ENCODE measurements at regions not wholly inside any gene's neighbourhood (a gene's known extent, or its start where the extent isn't known, plus 50 kb on each side); places are given as distances from the start of the nearest gene placed in this dataset.
A peak's percentile ranks its signal among the peaks of the same experiment; 100 is the strongest.

DNA sequence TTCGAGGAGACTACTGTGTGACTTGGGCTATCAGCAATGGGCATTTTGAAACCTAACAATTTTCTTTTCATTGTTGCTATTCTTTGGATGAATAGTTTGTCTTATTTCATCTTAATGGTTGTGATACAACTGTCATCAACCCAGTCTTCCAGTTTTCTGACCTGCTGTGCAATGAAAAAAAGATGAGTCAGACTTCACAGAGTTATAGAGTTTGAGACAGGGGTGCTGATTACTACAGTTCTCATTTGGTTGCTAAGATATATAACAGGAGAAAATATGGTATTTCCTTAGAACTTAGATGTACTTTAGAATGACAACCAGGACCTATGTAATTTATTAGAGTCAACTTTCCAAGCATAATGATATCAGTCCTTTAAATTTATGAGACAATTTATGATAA, 564.4 kb upstream of the NUDT12 start:
- Histone ChIP-seq H3K18ac (ENCODE audit: low read length) (no peak overlapping the region), H3K27me3 (ENCODE audit: insufficient read depth, low read length, poor library complexity) (no peaks in the 10 kb centered on the region), H2AK5ac (ENCODE audit: low read length) (no peak overlapping the region), H2BK120ac (ENCODE audit: low read depth, low read length) (no peak overlapping the region), H2BK5ac (ENCODE audit: low read length) (no peak overlapping the region), H3K4me3 (ENCODE audit: low read length) (no peak overlapping the region), H3K23ac (ENCODE audit: low read length) (no peak overlapping the region), H4K5ac (ENCODE audit: low read length) (no peak overlapping the region), H4K8ac (ENCODE audit: low read depth, low read length) (no peak overlapping the region), H3K56ac (ENCODE audit: low read length) (no peak overlapping the region), H3K9ac (ENCODE audit: low read length) (no peak overlapping the region), H3K79me1 (ENCODE audit: low read length) (no peaks in the 10 kb centered on the region), H3K4ac (ENCODE audit: low read depth, low read length) (no peak overlapping the region), H3K4me2 (ENCODE audit: low read length) (no peak overlapping the region), H3K79me2 (ENCODE audit: control insufficient read depth, insufficient read depth, low read length) (no peaks in the 10 kb centered on the region), H3K4me1 (ENCODE audit: control insufficient read depth, low read depth, low read length) (no peaks in the 10 kb centered on the region), H3K27ac (ENCODE audit: low read depth, low read length) (no peak overlapping the region), H3K36me3 (ENCODE audit: control insufficient read depth, insufficient read depth, low read length) (no peaks in the 10 kb centered on the region), H2BK15ac (replicated peaks; ENCODE audit: low read depth) (no peak overlapping the region)
- DNase-seq: no peak
- WGBS (ENCODE audit: extremely low coverage, insufficient coverage, low lambda C conversion rate): no CpG with 5 or more reads among the region's 1 CpG

DNA sequence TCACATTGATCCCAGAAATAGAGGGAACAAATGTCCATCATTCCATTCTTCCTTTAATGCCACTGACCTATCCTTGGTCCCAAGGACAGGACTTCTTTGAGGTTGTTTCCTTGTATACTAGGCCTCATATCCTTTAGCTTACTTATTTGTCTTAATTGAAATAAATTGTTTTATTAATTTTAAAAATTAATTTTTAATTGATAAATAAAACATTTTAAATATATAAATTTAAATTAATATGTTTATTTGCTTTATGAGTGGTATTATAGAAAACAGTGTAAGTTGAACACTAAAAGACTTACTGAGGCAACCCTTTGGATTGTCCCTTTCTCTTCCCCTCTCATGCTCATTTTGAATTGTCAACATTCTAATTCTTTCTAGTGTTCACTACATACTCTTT, 556.9 kb upstream of the NUDT12 start:
- no peak overlapping the region for H3K56ac ChIP-seq (ENCODE audit: low read length)
- no peak overlapping the region for H3K23ac ChIP-seq (ENCODE audit: low read length)
- no peak overlapping the region for H3K4ac ChIP-seq (ENCODE audit: low read depth, low read length)
- H3K18ac ChIP-seq (ENCODE audit: low read length): no peak overlapping the region
- no peak overlapping the region for H2BK15ac ChIP-seq (replicated peaks; ENCODE audit: low read depth)
- H3K4me1 ChIP-seq (ENCODE audit: control insufficient read depth, low read depth, low read length): no peaks in the 10 kb centered on the region
- DNase-seq: no peak
- H2AK5ac ChIP-seq (ENCODE audit: low read length): no peak overlapping the region
- H3K9ac ChIP-seq (ENCODE audit: low read length): no peak overlapping the region
- H3K27ac ChIP-seq (ENCODE audit: low read depth, low read length): no peak overlapping the region
- no peak overlapping the region for H2BK120ac ChIP-seq (ENCODE audit: low read depth, low read length)
- H3K4me3 ChIP-seq (ENCODE audit: low read length): no peak overlapping the region
- no peaks in the 10 kb centered on the region for H3K79me1 ChIP-seq (ENCODE audit: low read length)
- H4K5ac ChIP-seq (ENCODE audit: low read length): no peak overlapping the region
- H3K4me2 ChIP-seq (ENCODE audit: low read length): no peak overlapping the region
- no peaks in the 10 kb centered on the region for H3K79me2 ChIP-seq (ENCODE audit: control insufficient read depth, insufficient read depth, low read length)
- no peak overlapping the region for H2BK5ac ChIP-seq (ENCODE audit: low read length)
- no peaks in the 10 kb centered on the region for H3K36me3 ChIP-seq (ENCODE audit: control insufficient read depth, insufficient read depth, low read length)
- no peaks in the 10 kb centered on the region for H3K27me3 ChIP-seq (ENCODE audit: insufficient read depth, low read length, poor library complexity)
- H4K8ac ChIP-seq (ENCODE audit: low read depth, low read length): no peak overlapping the region

DNA sequence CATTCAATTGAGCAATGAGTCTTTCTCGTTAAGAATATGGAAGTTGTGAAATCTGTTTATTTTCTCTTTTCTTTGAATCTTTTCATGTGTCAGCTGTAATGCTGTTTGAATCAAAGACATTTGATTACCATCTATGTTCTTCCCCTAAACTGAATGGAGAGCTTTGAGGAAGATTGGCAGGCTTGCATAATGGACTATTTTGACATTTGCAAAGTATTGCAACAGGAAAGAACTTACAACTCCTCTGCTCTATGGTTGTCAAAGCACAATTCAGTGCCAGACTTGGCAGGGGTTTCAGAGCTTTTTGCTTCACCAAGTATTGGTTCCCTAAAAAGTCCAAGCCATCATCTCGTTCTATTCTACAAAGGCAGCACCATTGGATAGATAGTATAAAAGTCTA, 549.0 kb upstream of the NUDT12 start:
- Histone ChIP-seq H3K18ac (ENCODE audit: low read length) (no peak overlapping the region), H2BK5ac (ENCODE audit: low read length) (no peak overlapping the region), H3K9ac (ENCODE audit: low read length) (no peak overlapping the region), H2BK120ac (ENCODE audit: low read depth, low read length) (no peak overlapping the region), H3K79me2 (ENCODE audit: control insufficient read depth, insufficient read depth, low read length) (no peaks in the 10 kb centered on the region), H3K27me3 (ENCODE audit: insufficient read depth, low read length, poor library complexity) (no peaks in the 10 kb centered on the region), H3K4me1 (ENCODE audit: control insufficient read depth, low read depth, low read length) (no peaks in the 10 kb centered on the region), H2AK5ac (ENCODE audit: low read length) (no peak overlapping the region), H2BK15ac (replicated peaks; ENCODE audit: low read depth) (no peak overlapping the region), H4K8ac (ENCODE audit: low read depth, low read length) (no peak overlapping the region), H4K5ac (ENCODE audit: low read length) (no peak overlapping the region), H3K23ac (ENCODE audit: low read length) (no peak overlapping the region), H3K4me3 (ENCODE audit: low read length) (no peak overlapping the region), H3K4me2 (ENCODE audit: low read length) (no peak overlapping the region), H3K27ac (ENCODE audit: low read depth, low read length) (no peak overlapping the region), H3K79me1 (ENCODE audit: low read length) (no peaks in the 10 kb centered on the region), H3K36me3 (ENCODE audit: control insufficient read depth, insufficient read depth, low read length) (no peaks in the 10 kb centered on the region), H3K4ac (ENCODE audit: low read depth, low read length) (no peak overlapping the region), H3K56ac (ENCODE audit: low read length) (no peak overlapping the region)
- no CpG with 5 or more reads among the region's 2 CpGs for WGBS (ENCODE audit: extremely low coverage, insufficient coverage, low lambda C conversion rate)
- no peak for DNase-seq

DNA sequence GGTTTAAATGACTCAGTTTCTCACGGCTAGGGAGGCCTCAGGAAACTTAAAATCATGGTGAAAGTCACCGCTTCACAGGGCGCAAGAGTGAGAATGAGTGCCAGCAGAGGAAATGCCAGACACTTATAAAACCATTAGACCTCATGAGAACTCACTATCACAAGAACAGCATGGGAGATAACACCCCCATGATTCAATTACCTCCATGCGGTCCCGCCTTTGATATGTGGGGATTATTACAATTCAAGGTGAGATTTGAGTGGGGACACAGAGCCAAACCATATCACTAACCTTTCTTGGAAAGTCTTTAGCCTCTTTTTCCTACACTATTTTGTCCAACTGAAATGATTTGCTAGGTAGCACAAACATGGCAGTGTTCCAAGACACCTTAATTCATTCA, 533.9 kb upstream of the NUDT12 start:
- no CpG with 5 or more reads among the region's 5 CpGs for WGBS (ENCODE audit: extremely low coverage, insufficient coverage, low lambda C conversion rate)
- Histone ChIP-seq H3K27me3 (ENCODE audit: insufficient read depth, low read length, poor library complexity) (no peaks in the 10 kb centered on the region), H3K56ac (ENCODE audit: low read length) (no peak overlapping the region), H3K23ac (ENCODE audit: low read length) (no peak overlapping the region), H3K9ac (ENCODE audit: low read length) (no peak overlapping the region), H3K36me3 (ENCODE audit: control insufficient read depth, insufficient read depth, low read length) (no peaks in the 10 kb centered on the region), H2BK120ac (ENCODE audit: low read depth, low read length) (no peak overlapping the region), H3K4me2 (ENCODE audit: low read length) (no peak overlapping the region), H3K27ac (ENCODE audit: low read depth, low read length) (no peak overlapping the region), H3K4me3 (ENCODE audit: low read length) (no peak overlapping the region), H3K4me1 (ENCODE audit: control insufficient read depth, low read depth, low read length) (no peaks in the 10 kb centered on the region), H3K18ac (ENCODE audit: low read length) (no peak overlapping the region), H4K8ac (ENCODE audit: low read depth, low read length) (no peak overlapping the region), H2AK5ac (ENCODE audit: low read length) (no peak overlapping the region), H3K79me1 (ENCODE audit: low read length) (no peaks in the 10 kb centered on the region), H2BK5ac (ENCODE audit: low read length) (no peak overlapping the region), H2BK15ac (replicated peaks; ENCODE audit: low read depth) (no peak overlapping the region), H3K79me2 (ENCODE audit: control insufficient read depth, insufficient read depth, low read length) (no peaks in the 10 kb centered on the region), H3K4ac (ENCODE audit: low read depth, low read length) (no peak overlapping the region), H4K5ac (ENCODE audit: low read length) (no peak overlapping the region)
- DNase-seq: peak; percentile 62

DNA sequence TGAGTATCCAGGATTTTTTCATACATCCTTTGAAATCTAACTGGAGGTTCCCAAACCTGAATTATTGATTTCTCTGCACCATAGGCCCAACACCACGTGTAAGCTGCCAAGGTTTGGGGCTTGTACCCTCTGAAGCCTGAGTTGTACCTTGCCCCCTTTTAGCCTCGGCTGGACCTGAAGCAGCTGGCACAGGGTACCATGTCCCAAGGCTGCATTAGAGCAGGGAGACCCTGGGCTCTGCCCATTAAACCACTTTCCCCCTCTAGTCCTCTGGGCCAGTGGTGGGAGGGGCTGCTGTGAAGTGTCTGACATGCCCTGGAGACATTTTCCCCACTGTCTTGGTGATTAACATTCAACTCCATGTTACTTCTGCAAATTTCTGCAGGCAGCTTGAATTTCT, 532.9 kb upstream of the NUDT12 start:
- Histone ChIP-seq H3K9ac (ENCODE audit: low read length) (no peak overlapping the region), H4K8ac (ENCODE audit: low read depth, low read length) (no peak overlapping the region), H3K79me2 (ENCODE audit: control insufficient read depth, insufficient read depth, low read length) (no peaks in the 10 kb centered on the region), H3K4me1 (ENCODE audit: control insufficient read depth, low read depth, low read length) (no peaks in the 10 kb centered on the region), H3K56ac (ENCODE audit: low read length) (no peak overlapping the region), H3K18ac (ENCODE audit: low read length) (no peak overlapping the region), H2BK5ac (ENCODE audit: low read length) (no peak overlapping the region), H3K4me3 (ENCODE audit: low read length) (no peak overlapping the region), H4K5ac (ENCODE audit: low read length) (no peak overlapping the region), H3K79me1 (ENCODE audit: low read length) (no peaks in the 10 kb centered on the region), H3K27ac (ENCODE audit: low read depth, low read length) (no peak overlapping the region), H2BK120ac (ENCODE audit: low read depth, low read length) (no peak overlapping the region), H3K36me3 (ENCODE audit: control insufficient read depth, insufficient read depth, low read length) (no peaks in the 10 kb centered on the region), H3K4me2 (ENCODE audit: low read length) (no peak overlapping the region), H2BK15ac (replicated peaks; ENCODE audit: low read depth) (no peak overlapping the region), H3K4ac (ENCODE audit: low read depth, low read length) (no peak overlapping the region), H3K27me3 (ENCODE audit: insufficient read depth, low read length, poor library complexity) (no peaks in the 10 kb centered on the region), H2AK5ac (ENCODE audit: low read length) (no peak overlapping the region), H3K23ac (ENCODE audit: low read length) (no peak overlapping the region)
- WGBS (ENCODE audit: extremely low coverage, insufficient coverage, low lambda C conversion rate): no CpG with 5 or more reads among the region's 2 CpGs
- DNase-seq: no peak

DNA sequence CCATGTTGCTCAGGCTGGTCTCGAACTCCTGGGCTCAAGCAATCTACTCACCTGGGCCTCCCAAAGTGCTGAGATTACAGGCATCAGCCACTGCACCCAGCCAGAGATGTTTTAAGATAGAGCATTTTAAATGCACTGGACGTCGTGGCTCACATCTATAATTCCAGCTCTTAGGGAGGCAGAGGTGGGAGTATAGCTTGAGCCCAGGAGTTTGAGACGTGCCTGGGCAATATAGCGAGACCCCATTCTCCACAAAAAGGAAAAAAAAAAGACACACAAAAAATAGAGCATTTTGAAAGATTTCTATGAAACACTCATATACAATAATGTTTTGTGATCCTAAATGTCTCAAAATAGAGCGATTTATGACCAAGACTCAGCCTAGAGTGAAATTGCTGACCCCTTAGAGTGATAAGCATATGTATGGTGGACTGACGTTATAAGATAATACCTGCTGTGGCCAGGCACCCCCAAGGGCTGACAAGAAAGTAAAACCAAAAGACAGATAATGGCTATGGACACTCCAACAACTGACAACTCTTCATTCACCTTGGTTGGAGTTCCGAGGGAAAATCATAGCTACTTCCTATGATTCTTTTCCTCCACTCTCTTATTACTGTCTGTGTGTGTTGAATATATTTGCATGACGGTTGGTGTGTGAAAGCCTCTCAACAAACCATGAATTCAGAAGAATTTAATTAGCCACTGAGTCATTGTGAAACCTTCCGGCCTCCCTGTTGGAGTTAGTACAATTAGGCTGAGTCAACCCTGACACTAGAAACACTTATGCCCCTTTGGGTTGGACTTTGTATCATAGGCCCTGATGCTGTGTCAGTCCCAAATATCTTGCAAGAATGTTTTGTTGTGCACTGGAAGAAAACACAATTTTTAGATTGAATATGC, 526.5 kb upstream of the NUDT12 start:
- Histone ChIP-seq H3K4me1 (ENCODE audit: control insufficient read depth, low read depth, low read length) (no peaks in the 10 kb centered on the region), H4K5ac (ENCODE audit: low read length) (no peak overlapping the region), H2BK120ac (ENCODE audit: low read depth, low read length) (no peak overlapping the region), H3K4me3 (ENCODE audit: low read length) (no peak overlapping the region), H4K8ac (ENCODE audit: low read depth, low read length) (no peak overlapping the region), H3K23ac (ENCODE audit: low read length) (no peak overlapping the region), H3K9ac (ENCODE audit: low read length) (no peak overlapping the region), H2AK5ac (ENCODE audit: low read length) (no peak overlapping the region), H2BK15ac (replicated peaks; ENCODE audit: low read depth) (no peak overlapping the region), H3K79me2 (ENCODE audit: control insufficient read depth, insufficient read depth, low read length) (no peaks in the 10 kb centered on the region), H3K56ac (ENCODE audit: low read length) (no peak overlapping the region), H3K4me2 (ENCODE audit: low read length) (no peak overlapping the region), H3K18ac (ENCODE audit: low read length) (no peak overlapping the region), H3K36me3 (ENCODE audit: control insufficient read depth, insufficient read depth, low read length) (no peaks in the 10 kb centered on the region), H3K27ac (ENCODE audit: low read depth, low read length) (no peak overlapping the region), H3K79me1 (ENCODE audit: low read length) (no peaks in the 10 kb centered on the region), H2BK5ac (ENCODE audit: low read length) (no peak overlapping the region), H3K27me3 (ENCODE audit: insufficient read depth, low read length, poor library complexity) (no peaks in the 10 kb centered on the region), H3K4ac (ENCODE audit: low read depth, low read length) (no peak overlapping the region)
- peak; percentile 19 for DNase-seq
- WGBS (ENCODE audit: extremely low coverage, insufficient coverage, low lambda C conversion rate): no CpG with 5 or more reads among the region's 10 CpGs
